SIG-M5 treated with dmso at 0.1 percent for 504 hours (cell line): ENCODE measurements at regions not wholly inside any gene's neighbourhood (a gene's known extent, or its start where the extent isn't known, plus 50 kb on each side); places are given as distances from the start of the nearest gene placed in this dataset.

ENCODE experiments used
- DNase-seq: peaks from one replicate; lab custom pipeline; 2025; ENCODE audit not compliant: unreplicated experiment; lab: John Stamatoyannopoulos, UW

- no peak for DNase-seq
Observed at GRCh38 chr2:188122985-188123384, 168.7 kb upstream of the GULP1 start.

- no peak for DNase-seq
Observed at GRCh38 chr2:188129677-188130076, 162.0 kb upstream of the GULP1 start.

- no peak for DNase-seq
Observed at GRCh38 chr2:188130317-188130716, 161.4 kb upstream of the GULP1 start.

- DNase-seq, result no peak
Observed at GRCh38 chr2:188131281-188131680, 160.4 kb upstream of the GULP1 start.

GRCh38 chr2:188132385-188132784 lies 159.3 kb upstream of the GULP1 start:
- no peak for DNase-seq

- no peak for DNase-seq
Observed at GRCh38 chr2:188134241-188134640, 157.4 kb upstream of the GULP1 start.

GRCh38 chr2:188138313-188138712 lies 153.4 kb upstream of the GULP1 start:
- DNase-seq, result no peak

GRCh38 chr2:188142088-188142487 lies 149.6 kb upstream of the GULP1 start:
- DNase-seq, result no peak

GRCh38 chr2:188142636-188143295 lies 148.9 kb upstream of the GULP1 start:
- no peak for DNase-seq

GRCh38 chr2:188145885-188146284 lies 145.8 kb upstream of the GULP1 start:
- DNase-seq, result no peak

GRCh38 chr2:188146888-188147287 lies 144.8 kb upstream of the GULP1 start:
- no peak for DNase-seq

GRCh38 chr2:188151670-188152069 lies 140.0 kb upstream of the GULP1 start:
- no peak for DNase-seq

GRCh38 chr2:188158337-188159100 lies 133.2 kb upstream of the GULP1 start:
- no peak for DNase-seq

- DNase-seq, result no peak
Observed at GRCh38 chr2:188159484-188159883, 132.2 kb upstream of the GULP1 start.

GRCh38 chr2:188170356-188170755 lies 121.3 kb upstream of the GULP1 start:
- no peak for DNase-seq

- DNase-seq, result no peak
Observed at GRCh38 chr2:188176620-188177019, 115.1 kb upstream of the GULP1 start.

GRCh38 chr2:188181067-188181838 lies 110.4 kb upstream of the GULP1 start:
- DNase-seq, result no peak

- DNase-seq, result no peak
Observed at GRCh38 chr2:188181884-188182283, 109.8 kb upstream of the GULP1 start.

GRCh38 chr2:188187726-188188125 lies 103.9 kb upstream of the GULP1 start:
- no peak for DNase-seq

GRCh38 chr2:188189356-188189755 lies 102.3 kb upstream of the GULP1 start:
- no peak for DNase-seq

GRCh38 chr2:188193230-188193629 lies 98.4 kb upstream of the GULP1 start:
- no peak for DNase-seq
